ENCODE measurements at regions not wholly inside any gene's neighbourhood (a gene's known extent, or its start where the extent isn't known, plus 50 kb on each side); places are given as distances from the start of the nearest gene placed in this dataset.
"Not testable (repeated sequence)": the region's sequence is repeated elsewhere in the genome, so short reads cannot be mapped to it uniquely, and the experiment has no call there.

GRCh38 chr11:97516688-97517087 lies 1126.9 kb downstream of the JRKL start:
- ATAC-seq = no peak
- no peak for DNase-seq (ENCODE audit: low spot score in 2 of 2)
- Mint-ChIP-seq H3K4me1 (no peaks in the 10 kb centered on the region), H3K4me3 (no peak overlapping the region), H3K27ac (no peak overlapping the region), H3K9me3 (peaks cover 24% of the 10 kb centered on the region), H3K36me3 (no peaks in the 10 kb centered on the region)

- no peak for DNase-seq (ENCODE audit: low spot score in 2 of 2)
- no peaks in the 10 kb centered on the region for H3K4me1 Mint-ChIP-seq
- H3K27ac Mint-ChIP-seq = no peak overlapping the region
- no peak overlapping the region for H3K4me3 Mint-ChIP-seq
- ATAC-seq = no peak
- peaks cover 21% of the 10 kb centered on the region for H3K9me3 Mint-ChIP-seq
- H3K36me3 Mint-ChIP-seq = no peaks in the 10 kb centered on the region
Measured at GRCh38 chr11:97525273-97525672, 1135.5 kb downstream of the JRKL start.

DNA sequence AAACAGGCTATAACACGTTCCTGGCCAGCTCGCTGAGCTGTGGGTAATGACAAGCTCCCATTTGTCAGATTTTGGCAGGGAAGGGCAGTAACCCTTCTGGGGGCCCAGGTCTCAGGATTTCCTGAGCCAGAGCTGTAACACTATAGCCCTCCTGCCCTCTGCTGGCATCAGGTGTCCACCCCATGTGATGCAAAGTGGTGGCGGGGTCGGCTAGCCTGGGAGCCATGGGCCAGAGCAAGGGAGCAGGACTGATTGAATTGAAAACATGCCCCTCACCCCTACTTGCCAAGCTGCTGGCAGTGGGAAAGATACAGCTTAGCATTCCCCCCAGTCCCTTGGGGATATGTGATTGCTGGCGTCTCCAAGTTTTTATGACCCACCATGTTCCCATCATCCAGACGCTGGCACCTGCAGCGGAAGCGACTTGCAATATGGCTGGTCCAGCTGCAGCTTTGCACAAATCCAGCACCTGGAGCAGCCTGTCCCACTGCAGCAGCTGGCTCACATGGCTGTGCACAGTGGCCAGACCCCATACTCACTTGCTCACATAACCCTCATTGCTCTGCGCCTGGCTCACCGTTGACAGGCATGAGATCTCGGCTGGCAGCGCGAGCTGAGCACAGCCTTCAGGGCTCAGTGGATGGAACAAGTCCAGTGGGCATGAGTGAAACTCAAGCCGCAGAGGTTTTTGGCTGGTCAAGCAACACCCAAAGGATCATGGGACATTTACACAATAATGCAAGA lies 1147.8 kb downstream of the JRKL start:
- ATAC-seq (no peak), DNase-seq (ENCODE audit: low spot score in 2 of 2) (no peak)
- Mint-ChIP-seq H3K36me3 (no peaks in the 10 kb centered on the region), H3K27ac (no peak overlapping the region), H3K4me3 (no peak overlapping the region), H3K9me3 (peaks cover 19% of the 10 kb centered on the region), H3K4me1 (no peaks in the 10 kb centered on the region)

DNA sequence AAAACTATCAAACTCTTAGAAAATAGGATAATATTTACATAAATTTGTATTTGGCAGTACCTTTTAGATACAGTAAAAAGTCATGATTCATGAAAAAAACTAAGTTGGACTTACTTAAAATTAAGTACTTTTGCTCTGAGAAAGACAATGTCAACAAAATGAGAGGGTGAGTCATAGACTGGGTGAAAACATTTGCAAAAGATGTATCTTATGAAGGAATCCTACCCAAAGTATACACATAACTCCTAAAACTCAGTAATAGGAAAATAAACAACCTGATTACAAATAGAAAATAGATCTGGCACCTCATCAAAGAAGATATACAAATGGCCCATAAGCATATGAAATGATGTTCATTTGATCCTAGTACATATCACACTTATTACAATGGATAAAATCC lies 1154.6 kb downstream of the JRKL start:
- DNase-seq (ENCODE audit: low spot score in 2 of 2) (no peak), ATAC-seq (no peak)
- Mint-ChIP-seq H3K27ac (no peak overlapping the region), H3K4me1 (no peaks in the 10 kb centered on the region), H3K4me3 (no peak overlapping the region), H3K9me3 (peaks cover 27% of the 10 kb centered on the region), H3K36me3 (no peaks in the 10 kb centered on the region)

GRCh38 chr11:97548280-97548679 lies 1158.5 kb downstream of the JRKL start:
- H3K36me3 Mint-ChIP-seq = no peaks in the 10 kb centered on the region
- no peak for ATAC-seq
- H3K27ac Mint-ChIP-seq = no peak overlapping the region
- DNase-seq (ENCODE audit: low spot score in 2 of 2) = no peak
- no peak overlapping the region for H3K4me3 Mint-ChIP-seq
- H3K9me3 Mint-ChIP-seq = peaks cover 14% of the 10 kb centered on the region
- H3K4me1 Mint-ChIP-seq = no peaks in the 10 kb centered on the region

DNA sequence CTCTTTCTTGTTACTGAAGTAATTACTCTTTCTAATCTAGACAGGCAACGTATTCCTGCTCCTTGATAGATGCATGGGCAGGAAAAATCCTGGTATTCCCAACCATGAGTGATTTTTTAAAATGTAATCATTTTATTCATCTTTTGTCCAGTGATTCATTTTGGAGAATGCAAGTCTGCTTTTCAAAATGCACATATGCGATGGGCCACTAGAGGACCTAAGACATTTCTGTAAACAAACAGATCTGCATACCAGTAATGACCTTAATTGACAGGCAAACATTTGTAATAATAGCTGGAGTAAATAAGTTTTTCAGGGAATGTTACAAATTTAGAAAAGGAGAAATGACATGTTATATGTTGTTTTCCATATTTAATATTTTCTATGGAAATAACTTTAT lies 1167.6 kb downstream of the JRKL start:
- Mint-ChIP-seq H3K4me1 (no peaks in the 10 kb centered on the region), H3K9me3 (peaks cover 16% of the 10 kb centered on the region), H3K4me3 (no peak overlapping the region), H3K36me3 (no peaks in the 10 kb centered on the region), H3K27ac (no peak overlapping the region)
- DNase-seq (ENCODE audit: low spot score in 2 of 2) (no peak), ATAC-seq (no peak)

- DNase-seq (ENCODE audit: low spot score in 2 of 2) (no peak), ATAC-seq (no peak)
- H3K36me3 Mint-ChIP-seq = no peaks in the 10 kb centered on the region
- H3K9me3 Mint-ChIP-seq = peaks cover 19% of the 10 kb centered on the region
- H3K27ac Mint-ChIP-seq = no peak overlapping the region
- H3K4me1 Mint-ChIP-seq = no peaks in the 10 kb centered on the region
- no peak overlapping the region for H3K4me3 Mint-ChIP-seq
Measured at GRCh38 chr11:97567801-97568200, 1178.0 kb downstream of the JRKL start.

GRCh38 chr11:97570636-97571035 lies 1180.8 kb downstream of the JRKL start:
- H3K36me3 Mint-ChIP-seq = no peaks in the 10 kb centered on the region
- H3K9me3 Mint-ChIP-seq = peaks cover 25% of the 10 kb centered on the region
- ATAC-seq (no peak), DNase-seq (ENCODE audit: low spot score in 2 of 2) (no peak)
- H3K27ac Mint-ChIP-seq = no peak overlapping the region
- no peaks in the 10 kb centered on the region for H3K4me1 Mint-ChIP-seq
- H3K4me3 Mint-ChIP-seq = no peak overlapping the region

DNA sequence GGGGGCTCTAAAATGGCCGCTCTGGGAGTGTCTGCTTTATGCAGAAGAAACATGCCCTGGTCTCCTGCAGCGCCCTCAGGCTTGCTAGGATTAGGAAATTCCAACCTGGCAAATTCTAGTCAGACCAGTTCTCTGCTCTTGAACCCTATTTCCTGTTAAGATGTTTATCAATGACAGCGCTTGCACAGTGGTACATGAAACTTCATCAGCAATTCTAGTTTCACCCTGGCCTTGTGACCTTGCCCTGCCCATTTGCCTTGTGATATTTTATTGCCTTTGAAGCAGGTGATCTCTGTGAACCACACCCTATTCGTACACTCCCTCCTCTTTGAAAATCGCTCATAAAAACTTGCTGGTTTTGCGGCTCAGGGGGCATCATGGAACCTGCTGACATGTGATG lies 1184.0 kb downstream of the JRKL start:
- ATAC-seq; DNase-seq (ENCODE audit: low spot score in 2 of 2); H3K4me1 Mint-ChIP-seq; H3K27ac Mint-ChIP-seq; H3K36me3 Mint-ChIP-seq; H3K4me3 Mint-ChIP-seq: not testable (repeated sequence)
- peaks cover 18% of the 10 kb centered on the region for H3K9me3 Mint-ChIP-seq

- Mint-ChIP-seq H3K4me3 (no peak overlapping the region), H3K36me3 (no peaks in the 10 kb centered on the region), H3K4me1 (no peaks in the 10 kb centered on the region), H3K27ac (no peak overlapping the region), H3K9me3 (peaks cover 20% of the 10 kb centered on the region)
- DNase-seq (ENCODE audit: low spot score in 2 of 2) (no peak), ATAC-seq (no peak)
Measured at GRCh38 chr11:97574976-97575665, 1185.3 kb downstream of the JRKL start.

- Mint-ChIP-seq H3K27ac (no peak overlapping the region), H3K4me3 (no peak overlapping the region), H3K36me3 (no peaks in the 10 kb centered on the region), H3K4me1 (no peaks in the 10 kb centered on the region), H3K9me3 (peaks cover 16% of the 10 kb centered on the region)
- DNase-seq (ENCODE audit: low spot score in 2 of 2) (no peak), ATAC-seq (no peak)
Measured at GRCh38 chr11:97607291-97608000, 1217.6 kb downstream of the JRKL start.

- no peak for DNase-seq (ENCODE audit: low spot score in 2 of 2)
- ATAC-seq = no peak
- Mint-ChIP-seq H3K27ac (no peak overlapping the region), H3K4me1 (no peaks in the 10 kb centered on the region), H3K9me3 (peaks cover 20% of the 10 kb centered on the region), H3K4me3 (no peak overlapping the region), H3K36me3 (no peaks in the 10 kb centered on the region)
Measured at GRCh38 chr11:97610000-97610399, 1220.2 kb downstream of the JRKL start.

- H3K4me1 Mint-ChIP-seq = no peaks in the 10 kb centered on the region
Measured at GRCh38 chr11:97610854-97611253, 1221.0 kb downstream of the JRKL start.

GRCh38 chr11:97611345-97611744 lies 1221.5 kb downstream of the JRKL start:
- Mint-ChIP-seq H3K4me3 (no peak overlapping the region), H3K36me3 (no peaks in the 10 kb centered on the region), H3K27ac (no peak overlapping the region), H3K4me1 (no peaks in the 10 kb centered on the region), H3K9me3 (peaks cover 22% of the 10 kb centered on the region)
- ATAC-seq (no peak), DNase-seq (ENCODE audit: low spot score in 2 of 2) (no peak)

More at GRCh38 chr11:97610854-97611253, 1221.0 kb downstream of the JRKL start:
- no peak for ATAC-seq
- DNase-seq (ENCODE audit: low spot score in 2 of 2) = no peak
- peaks cover 22% of the 10 kb centered on the region for H3K9me3 Mint-ChIP-seq
- H3K36me3 Mint-ChIP-seq = no peaks in the 10 kb centered on the region
- no peak overlapping the region for H3K4me3 Mint-ChIP-seq
- no peak overlapping the region for H3K27ac Mint-ChIP-seq

- Mint-ChIP-seq H3K27ac (no peak overlapping the region), H3K36me3 (no peaks in the 10 kb centered on the region), H3K9me3 (peaks cover 25% of the 10 kb centered on the region), H3K4me3 (no peak overlapping the region), H3K4me1 (no peaks in the 10 kb centered on the region)
- no peak for ATAC-seq
- DNase-seq (ENCODE audit: low spot score in 2 of 2) = no peak
Measured at GRCh38 chr11:97614606-97615005, 1224.8 kb downstream of the JRKL start.

DNA sequence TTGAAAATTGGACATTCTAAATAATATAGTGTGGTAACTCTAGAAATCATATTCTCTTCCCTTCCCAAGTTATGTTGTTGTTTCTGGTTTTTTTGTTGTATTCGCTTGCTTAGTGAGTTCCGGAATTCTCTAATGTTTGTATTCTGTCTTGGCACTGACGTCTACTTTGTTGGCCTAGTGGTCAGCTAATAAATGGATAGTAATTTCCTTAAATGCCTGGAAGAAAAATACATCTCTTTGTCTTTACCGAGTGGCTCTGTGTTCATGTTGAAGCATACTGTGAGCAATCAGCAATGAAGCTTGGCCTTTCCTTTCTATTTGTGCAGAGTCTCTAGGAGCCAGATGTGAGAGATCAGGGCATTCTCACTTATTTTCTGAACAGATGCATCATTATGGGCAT lies 1225.7 kb downstream of the JRKL start:
- H3K36me3 Mint-ChIP-seq = no peaks in the 10 kb centered on the region
- no peaks in the 10 kb centered on the region for H3K4me1 Mint-ChIP-seq
- DNase-seq (ENCODE audit: low spot score in 2 of 2) (no peak), ATAC-seq (no peak)
- peaks cover 21% of the 10 kb centered on the region for H3K9me3 Mint-ChIP-seq
- H3K4me3 Mint-ChIP-seq = no peak overlapping the region
- no peak overlapping the region for H3K27ac Mint-ChIP-seq

Data from stimulated activated effector memory CD8-positive, alpha-beta T cell treated with anti-CD3 and anti-CD28 coated beads, Interleukin-12 subunit alpha, Interleukin-12 subunit beta, amount 100 ng/mL, for 72 hours (primary cell).